Natural killer cell (primary cell): ENCODE measurements at regions not wholly inside any gene's neighbourhood (a gene's known extent, or its start where the extent isn't known, plus 50 kb on each side); places are given as distances from the start of the nearest gene placed in this dataset.

Source experiments
- ATAC-seq, 3 donors: fragments of 150-1000 bp in 2 of 3; fragments of 200-7000 bp in 1 of 3; cut with Tn5 transposase; 1 replicate in 1 of 3; 2 replicates in 2 of 3; pipeline ENCODE4 v1.10.0; 2021; ENCODE audit warnings: mild to moderate bottlenecking in 2 of 3, moderate library complexity in 2 of 3
- DNase-seq, 2 donors: peaks; one replicate each; pipeline versions ENCODE4 v3.0.0 to v3.0.0-alpha.2; 2013 to 2021; ENCODE audit warnings: mixed read lengths in 1 of 2
- H3K27ac ChIP-seq: one replicate; pipeline ENCODE4 v1.5.1; 2013; ENCODE audit warnings: mild to moderate bottlenecking, low read length
- H3K27me3 ChIP-seq: one replicate; pipeline ENCODE4 v1.6.1; 2013; ENCODE audit warnings: low read length; ENCODE audit not compliant: control insufficient read depth, insufficient read depth
- H3K36me3 ChIP-seq: one replicate; pipeline ENCODE4 v1.6.1; 2013; ENCODE audit warnings: low read length; ENCODE audit not compliant: control insufficient read depth, insufficient read depth
- H3K4me1 ChIP-seq: one replicate; pipeline ENCODE4 v1.6.1; 2013; ENCODE audit warnings: low read length; ENCODE audit not compliant: control insufficient read depth, insufficient read depth
- H3K4me3 ChIP-seq: one replicate; pipeline ENCODE4 v1.5.1; 2013; ENCODE audit warnings: low read length
- H3K9me3 ChIP-seq: one replicate; pipeline ENCODE4 v1.6.1; 2013; ENCODE audit warnings: low read length; ENCODE audit not compliant: control insufficient read depth, insufficient read depth
- H3K27ac Mint-ChIP-seq, 2 donors: one replicate each; pipeline ENCODE4 v1.8.0; 2022; ENCODE audit warnings: mild to moderate bottlenecking in 2 of 2, mixed read lengths in 2 of 2, moderate library complexity in 1 of 2
- H3K27me3 Mint-ChIP-seq, 2 donors: one replicate each; pipeline ENCODE4 v1.8.0; 2022; ENCODE audit warnings: low read depth in 2 of 2, mixed read lengths in 2 of 2
- H3K36me3 Mint-ChIP-seq: one replicate; pipeline ENCODE4 v1.8.0; 2022; ENCODE audit warnings: mixed read lengths
- H3K4me1 Mint-ChIP-seq, 2 donors: one replicate each; pipeline ENCODE4 v1.8.0; 2022; ENCODE audit warnings: mixed read lengths in 2 of 2
- H3K4me3 Mint-ChIP-seq: one replicate; pipeline ENCODE4 v1.8.0; 2022; ENCODE audit warnings: mild to moderate bottlenecking, moderate library complexity, mixed read lengths
- H3K9me3 Mint-ChIP-seq, 2 donors: one replicate each; pipeline ENCODE4 v1.8.0; 2022; ENCODE audit warnings: mixed read lengths in 2 of 2
- CTCF ChIP-seq: fragments of 200-600 bp; IDR thresholded peaks from one replicate; pipeline ENCODE4 v1.8.0; 2022; ENCODE audit warnings: antibody characterized with exemption
- WGBS: methylation state at CpG from one replicate; pipeline ENCODE4 v1.1.7; 2013; ENCODE audit warnings: missing lambda C conversion rate; ENCODE audit not compliant: insufficient coverage; 5-methylcytosine and 5-hydroxymethylcytosine counted together
- intact Hi-C: fragments of 100-400 bp; cut with micrococcal nuclease; formaldehyde crosslinking; loops from one replicate; pipeline ENCODE4 v1.14.2; 2022

GRCh38 chr15:46304321-46304720 is 669.5 kb downstream of the SQOR start:
- no peak overlapping the region for H3K4me3 ChIP-seq
- H3K27me3 Mint-ChIP-seq: no peaks in the 10 kb centered on the region
- no peaks in the 10 kb centered on the region for H3K4me1 Mint-ChIP-seq
- ATAC-seq (no peak), DNase-seq (no peak)
- no peaks in the 10 kb centered on the region for H3K36me3 Mint-ChIP-seq
- no peak overlapping the region for H3K27ac Mint-ChIP-seq
- no peaks in the 10 kb centered on the region for H3K36me3 ChIP-seq
- H3K9me3 ChIP-seq: no peaks in the 10 kb centered on the region
- no peaks in the 10 kb centered on the region for H3K4me1 ChIP-seq
- H3K9me3 Mint-ChIP-seq: peaks cover 0 to 3% of the 10 kb centered on the region in 2 donors
- 96% methylated on average over 2 of the region's 4 CpGs for WGBS
- H3K4me3 Mint-ChIP-seq: no peak overlapping the region
- no peaks in the 10 kb centered on the region for H3K27me3 ChIP-seq
- no peak for TF ChIP-seq CTCF
- intact Hi-C loops: no loop called here
- no peak overlapping the region for H3K27ac ChIP-seq

- DNase-seq (no peak), ATAC-seq (no peak)
- no peaks in the 10 kb centered on the region for H3K9me3 ChIP-seq
- H3K4me1 ChIP-seq: no peaks in the 10 kb centered on the region
- no peak overlapping the region for H3K27ac ChIP-seq
- no peaks in the 10 kb centered on the region for H3K36me3 Mint-ChIP-seq
- H3K27me3 ChIP-seq: no peaks in the 10 kb centered on the region
- no peak overlapping the region for H3K4me3 ChIP-seq
- no peak overlapping the region for H3K4me3 Mint-ChIP-seq
- no peaks in the 10 kb centered on the region for H3K4me1 Mint-ChIP-seq
- no peaks in the 10 kb centered on the region for H3K36me3 ChIP-seq
- H3K9me3 Mint-ChIP-seq: peaks cover 0 to 3% of the 10 kb centered on the region in 2 donors
- TF ChIP-seq CTCF: no peak
- intact Hi-C loops: no loop called here
- no peak overlapping the region for H3K27ac Mint-ChIP-seq
- no peaks in the 10 kb centered on the region for H3K27me3 Mint-ChIP-seq
- 74% methylated on average over 4 of the region's 4 CpGs for WGBS
Measured at GRCh38 chr15:46307746-46308145, 672.9 kb downstream of the SQOR start.

- no peak overlapping the region for H3K4me3 Mint-ChIP-seq
- peaks cover 0 to 2% of the 10 kb centered on the region in 2 donors for H3K9me3 Mint-ChIP-seq
- H3K27me3 ChIP-seq: no peaks in the 10 kb centered on the region
- H3K4me3 ChIP-seq: no peak overlapping the region
- no peaks in the 10 kb centered on the region for H3K4me1 ChIP-seq
- WGBS: 69% methylated on average over 3 of the region's 3 CpGs
- TF ChIP-seq CTCF: no peak
- intact Hi-C loops: loop anchor here (5.0 kb wide), 1 partner anchor 1977 kb away; no protein-coding TSS in a partner anchor
- H3K4me1 Mint-ChIP-seq: no peaks in the 10 kb centered on the region
- ATAC-seq (no peak), DNase-seq (no peak)
- no peaks in the 10 kb centered on the region for H3K36me3 Mint-ChIP-seq
- no peak overlapping the region for H3K27ac Mint-ChIP-seq
- H3K36me3 ChIP-seq: no peaks in the 10 kb centered on the region
- H3K27me3 Mint-ChIP-seq: no peaks in the 10 kb centered on the region
- H3K9me3 ChIP-seq: no peaks in the 10 kb centered on the region
- H3K27ac ChIP-seq: no peak overlapping the region
Measured at GRCh38 chr15:46309914-46310313, 675.1 kb downstream of the SQOR start.

- Mint-ChIP-seq H3K27me3 (no peaks in the 10 kb centered on the region), H3K4me1 (no peaks in the 10 kb centered on the region), H3K27ac (no peak overlapping the region), H3K9me3 (peaks cover 0 to 2% of the 10 kb centered on the region in 2 donors), H3K36me3 (no peaks in the 10 kb centered on the region), H3K4me3 (no peak overlapping the region)
- H3K4me3 ChIP-seq: no peak overlapping the region
- peak in 1 of 2 donors; percentile 66 for DNase-seq
- WGBS: 20% methylated on average over 2 of the region's 2 CpGs
- no peaks in the 10 kb centered on the region for H3K27me3 ChIP-seq
- H3K36me3 ChIP-seq: no peaks in the 10 kb centered on the region
- intact Hi-C loops: loop anchor here (5.0 kb wide), 1 partner anchor 1975 kb away; no protein-coding TSS in a partner anchor
- peak; percentile 47 for TF ChIP-seq CTCF
- peak; percentile 47 to 70 (median 55) for ATAC-seq
- H3K9me3 ChIP-seq: no peaks in the 10 kb centered on the region
- H3K27ac ChIP-seq: no peak overlapping the region
- H3K4me1 ChIP-seq: no peaks in the 10 kb centered on the region
Measured at GRCh38 chr15:46312133-46312740, 677.4 kb downstream of the SQOR start.
